OCI-LY7 (cell line): ENCODE measurements at regions not wholly inside any gene's neighbourhood (a gene's known extent, or its start where the extent isn't known, plus 50 kb on each side); places are given as distances from the start of the nearest gene placed in this dataset.
"Not testable (repeated sequence)": the region's sequence is repeated elsewhere in the genome, so short reads cannot be mapped to it uniquely, and the experiment has no call there.

Source experiments
- BruUV-seq: library from RNA; stranded (reverse); fragments of 400-500 nt; replicated peaks from 2 replicates; lab custom pipeline; 2021; lab: Mats Ljungman, UMichigan
- CTCF ChIA-PET: fragments of 300-600 bp; sonication (Branson Sonifier 250); formaldehyde crosslinking; loops from one replicate; lab custom pipeline; 2022; ENCODE audit warnings: antibody characterized with exemption; ENCODE audit not compliant: unreplicated experiment; lab: Charles Lee
- POLR2A ChIA-PET: fragments of 300-600 bp; sonication (Branson Sonifier 250); formaldehyde crosslinking; loops from one replicate; lab custom pipeline; 2022; ENCODE audit warnings: antibody characterized with exemption; lab: Charles Lee
- DNase-seq: peaks from one replicate; pipeline ENCODE4 v3.0.0-alpha.2; 2015; ENCODE audit warnings: low spot score
- H2AFZ ChIP-seq: fragments of 200-600 bp; sonication (generic), shearing (Covaris generic); 2 replicates; pipeline ENCODE4 v1.6.1; 2014; ENCODE audit warnings: mild to moderate bottlenecking, antibody characterized with exemption, low read length, moderate library complexity
- H3K27ac ChIP-seq: fragments of 200-600 bp; sonication (generic); 2 replicates; pipeline ENCODE4 v1.5.1; 2014; ENCODE audit warnings: mixed run types, low read depth, mild to moderate bottlenecking, moderate library complexity, low read length, inconsistent platforms; ENCODE audit not compliant: poor library complexity, severe bottlenecking
- H3K36me3 ChIP-seq: fragments of 200-600 bp; sonication (generic); 2 replicates; pipeline ENCODE4 v1.6.1; 2014; ENCODE audit warnings: mild to moderate bottlenecking, antibody characterized with exemption, low read length, moderate library complexity, mixed read lengths; ENCODE audit not compliant: insufficient read depth
- H3K4me1 ChIP-seq: fragments of 200-600 bp; sonication (generic); 2 replicates; pipeline ENCODE4 v1.5.1; 2014; ENCODE audit warnings: mild to moderate bottlenecking, low read length; ENCODE audit not compliant: insufficient read depth, poor library complexity, severe bottlenecking
- H3K4me2 ChIP-seq: fragments of 200-600 bp; sonication (generic); 2 replicates; pipeline ENCODE4 v1.6.1; 2014; ENCODE audit warnings: mild to moderate bottlenecking, low read length
- H3K4me3 ChIP-seq: fragments of 200-600 bp; sonication (generic); 2 replicates; pipeline ENCODE4 v1.5.1; 2014; ENCODE audit warnings: mild to moderate bottlenecking, low read depth, low read length; ENCODE audit not compliant: poor library complexity, severe bottlenecking
- H3K79me2 ChIP-seq: fragments of 200-600 bp; sonication (generic); 2 replicates; pipeline ENCODE4 v1.6.1; 2016; ENCODE audit warnings: low read depth, mild to moderate bottlenecking, low read length, moderate library complexity, mixed read lengths; ENCODE audit not compliant: insufficient read depth
- H3K9me2 ChIP-seq: fragments of 200-600 bp; sonication (generic); 2 replicates; pipeline ENCODE4 v1.6.1; 2016; ENCODE audit warnings: mild to moderate bottlenecking, low read length, mixed read lengths; ENCODE audit not compliant: insufficient read depth
- H3K9me3 ChIP-seq: fragments of 200-600 bp; sonication (generic); 2 replicates; pipeline ENCODE4 v1.6.1; 2014; ENCODE audit warnings: mild to moderate bottlenecking, mixed run types, low read length, mixed read lengths
- H4K20me1 ChIP-seq: fragments of 200-600 bp; sonication (generic); 2 replicates; pipeline ENCODE4 v1.6.1; 2014; ENCODE audit warnings: mild to moderate bottlenecking, antibody characterized with exemption, low read length, moderate library complexity, mixed read lengths; ENCODE audit not compliant: insufficient read depth
- EZH2phosphoT487 ChIP-seq: fragments of 200-600 bp; sonication (generic); IDR thresholded peaks from 2 replicates; pipeline ENCODE4 v1.6.1; 2018; ENCODE audit warnings: low read depth, borderline replicate concordance, mild to moderate bottlenecking, mixed run types, antibody characterized with exemption, low read length, moderate library complexity, mixed read lengths
- intact Hi-C: fragments of 100-400 bp; cut with micrococcal nuclease; formaldehyde crosslinking; loops from one replicate; pipeline ENCODE4 v1.10.0; 2022; ENCODE audit not compliant: unreplicated experiment
- TF ChIP-seq, protein P1 (sequence below): fragments of 200-600 bp; sonication (generic); conservative IDR thresholded peaks from 2 replicates; pipeline ENCODE4 v1.5.1; 2014; ENCODE audit warnings: mild to moderate bottlenecking, antibody characterized with exemption, low read length, moderate library complexity, mixed read lengths

DNA sequence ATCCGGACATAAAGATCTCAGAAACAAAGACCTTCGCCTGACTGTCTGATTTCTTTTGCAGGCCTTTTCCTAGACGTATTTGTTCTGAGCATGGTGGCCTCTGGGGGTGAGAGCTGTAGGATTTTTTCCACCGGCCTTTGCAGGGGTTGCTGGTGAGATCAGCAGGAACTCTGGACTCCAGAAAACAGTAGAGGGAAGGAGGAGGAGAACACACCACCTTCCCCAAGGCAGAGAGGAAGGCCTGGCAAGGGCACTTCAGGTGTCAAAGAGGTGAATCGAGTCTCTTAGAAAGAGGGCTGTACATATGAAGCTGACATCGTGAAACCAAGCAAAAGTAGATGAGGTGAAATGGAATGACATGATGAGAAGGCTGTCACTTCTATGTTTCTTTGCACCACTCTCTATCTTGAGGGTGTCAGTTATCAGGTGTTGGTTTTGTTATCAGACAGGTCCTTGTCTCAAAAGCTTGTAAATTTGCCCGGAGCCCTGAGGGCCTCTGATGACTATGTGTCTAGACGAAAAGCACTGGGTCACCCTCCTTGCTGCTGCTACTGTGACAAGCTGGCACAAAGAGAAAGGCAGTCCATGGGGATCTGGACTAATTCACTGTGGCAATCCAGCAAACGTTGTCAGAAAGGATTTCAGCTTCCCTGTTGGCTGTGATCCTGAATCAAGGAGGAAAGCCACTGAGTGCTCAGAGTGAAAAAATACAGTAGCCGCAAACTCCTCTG lies 91.3 kb upstream of the MAP3K7 start:
- no peak overlapping the region for H3K4me2 ChIP-seq
- ChIA-PET CTCF (no interaction called here), POLR2A (no interaction called here)
- no peak overlapping the region for H3K27ac ChIP-seq
- H3K4me3 ChIP-seq = no peak overlapping the region
- no peaks in the 10 kb centered on the region for H3K4me1 ChIP-seq
- no peaks in the 10 kb centered on the region for H4K20me1 ChIP-seq
- H3K79me2 ChIP-seq = no peaks in the 10 kb centered on the region
- H2AFZ ChIP-seq = no peak overlapping the region
- no peaks in the 10 kb centered on the region for H3K9me3 ChIP-seq
- H3K9me2 ChIP-seq = no peaks in the 10 kb centered on the region
- DNase-seq = no peak
- intact Hi-C loops = no loop called here
- no peaks in the 10 kb centered on the region for H3K36me3 ChIP-seq
- TF ChIP-seq, protein P1, sequence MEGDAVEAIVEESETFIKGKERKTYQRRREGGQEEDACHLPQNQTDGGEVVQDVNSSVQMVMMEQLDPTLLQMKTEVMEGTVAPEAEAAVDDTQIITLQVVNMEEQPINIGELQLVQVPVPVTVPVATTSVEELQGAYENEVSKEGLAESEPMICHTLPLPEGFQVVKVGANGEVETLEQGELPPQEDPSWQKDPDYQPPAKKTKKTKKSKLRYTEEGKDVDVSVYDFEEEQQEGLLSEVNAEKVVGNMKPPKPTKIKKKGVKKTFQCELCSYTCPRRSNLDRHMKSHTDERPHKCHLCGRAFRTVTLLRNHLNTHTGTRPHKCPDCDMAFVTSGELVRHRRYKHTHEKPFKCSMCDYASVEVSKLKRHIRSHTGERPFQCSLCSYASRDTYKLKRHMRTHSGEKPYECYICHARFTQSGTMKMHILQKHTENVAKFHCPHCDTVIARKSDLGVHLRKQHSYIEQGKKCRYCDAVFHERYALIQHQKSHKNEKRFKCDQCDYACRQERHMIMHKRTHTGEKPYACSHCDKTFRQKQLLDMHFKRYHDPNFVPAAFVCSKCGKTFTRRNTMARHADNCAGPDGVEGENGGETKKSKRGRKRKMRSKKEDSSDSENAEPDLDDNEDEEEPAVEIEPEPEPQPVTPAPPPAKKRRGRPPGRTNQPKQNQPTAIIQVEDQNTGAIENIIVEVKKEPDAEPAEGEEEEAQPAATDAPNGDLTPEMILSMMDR = no peak
- TF ChIP-seq EZH2phosphoT487 = no peak
- no TSS peak for BruUV-seq

DNA sequence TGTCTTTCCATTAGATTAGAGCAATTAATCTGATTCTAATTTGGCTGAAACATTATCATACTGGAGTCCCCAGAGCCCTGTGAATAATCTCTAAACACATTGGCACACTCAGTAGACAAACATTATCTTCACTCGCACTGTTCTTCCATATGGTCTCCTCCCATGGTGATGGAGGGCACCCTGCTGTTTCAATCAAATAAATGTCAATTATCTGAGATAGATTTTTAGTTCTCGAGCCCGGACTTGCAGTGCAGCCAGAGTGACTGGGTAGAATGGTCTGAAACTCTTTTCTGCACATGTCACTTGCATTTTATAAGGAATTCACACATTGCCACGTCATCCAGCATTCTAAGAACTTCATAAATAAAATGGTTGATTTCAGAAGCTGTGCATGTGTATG lies 90.6 kb upstream of the MAP3K7 start:
- H3K36me3 ChIP-seq = no peaks in the 10 kb centered on the region
- H2AFZ ChIP-seq = no peak overlapping the region
- H3K79me2 ChIP-seq = no peaks in the 10 kb centered on the region
- no peak overlapping the region for H3K4me2 ChIP-seq
- no peak overlapping the region for H3K4me3 ChIP-seq
- BruUV-seq = no TSS peak
- H3K27ac ChIP-seq = no peak overlapping the region
- H3K9me3 ChIP-seq = no peaks in the 10 kb centered on the region
- TF ChIP-seq EZH2phosphoT487 = no peak
- TF ChIP-seq, protein P1 = no peak
- no peaks in the 10 kb centered on the region for H4K20me1 ChIP-seq
- no peak for DNase-seq
- intact Hi-C loops = no loop called here
- ChIA-PET CTCF (no interaction called here), POLR2A (no interaction called here)
- H3K9me2 ChIP-seq = no peaks in the 10 kb centered on the region
- H3K4me1 ChIP-seq = no peaks in the 10 kb centered on the region

DNA sequence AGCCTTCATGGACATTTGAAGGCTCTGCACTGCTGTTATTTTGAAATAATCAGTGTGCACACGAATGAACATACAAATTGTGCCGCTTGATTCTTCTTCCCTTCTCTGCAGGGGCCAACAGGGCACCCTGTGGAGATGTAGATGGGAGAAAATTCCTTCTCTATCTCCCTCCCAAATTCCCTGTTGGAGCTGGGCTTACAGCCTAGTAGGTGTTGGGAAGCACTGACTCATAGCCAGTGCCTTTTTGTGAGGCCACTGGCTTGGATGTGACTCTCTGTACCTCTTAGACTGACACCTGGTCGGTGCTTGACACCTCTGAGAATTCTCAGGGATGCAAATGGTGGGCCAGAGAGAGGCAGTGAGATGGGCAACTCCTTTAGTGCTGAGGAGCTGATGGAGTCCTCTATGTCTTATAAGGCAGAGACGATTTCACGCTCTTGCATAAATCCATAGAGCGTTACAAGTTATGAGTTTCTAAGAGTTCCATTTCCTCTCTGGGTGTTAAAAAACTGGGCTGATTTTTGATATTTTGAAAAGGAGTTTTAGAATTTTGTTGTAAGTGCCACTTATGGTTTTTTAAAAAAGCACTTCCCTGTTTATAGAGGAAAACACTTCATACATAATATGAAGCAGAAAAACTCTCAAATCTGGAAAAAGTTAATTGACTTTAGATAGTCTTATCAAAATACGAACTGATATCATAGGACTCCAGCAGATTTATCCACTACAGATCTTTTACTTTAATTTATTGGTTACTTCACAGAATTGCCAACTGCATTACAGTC lies 89.8 kb upstream of the MAP3K7 start:
- H3K9me2 ChIP-seq = no peaks in the 10 kb centered on the region
- H4K20me1 ChIP-seq = no peaks in the 10 kb centered on the region
- POLR2A ChIA-PET = no interaction called here
- no peak overlapping the region for H3K27ac ChIP-seq
- H2AFZ ChIP-seq = no peak overlapping the region
- no TSS peak for BruUV-seq
- H3K79me2 ChIP-seq = no peaks in the 10 kb centered on the region
- no peak overlapping the region for H3K4me3 ChIP-seq
- intact Hi-C loops = no loop called here
- CTCF ChIA-PET = no interaction called here
- H3K4me2 ChIP-seq = no peak overlapping the region
- no peaks in the 10 kb centered on the region for H3K36me3 ChIP-seq
- no peak for DNase-seq
- H3K4me1 ChIP-seq = no peaks in the 10 kb centered on the region
- TF ChIP-seq, protein P1 = no peak
- no peak for TF ChIP-seq EZH2phosphoT487
- no peaks in the 10 kb centered on the region for H3K9me3 ChIP-seq

DNA sequence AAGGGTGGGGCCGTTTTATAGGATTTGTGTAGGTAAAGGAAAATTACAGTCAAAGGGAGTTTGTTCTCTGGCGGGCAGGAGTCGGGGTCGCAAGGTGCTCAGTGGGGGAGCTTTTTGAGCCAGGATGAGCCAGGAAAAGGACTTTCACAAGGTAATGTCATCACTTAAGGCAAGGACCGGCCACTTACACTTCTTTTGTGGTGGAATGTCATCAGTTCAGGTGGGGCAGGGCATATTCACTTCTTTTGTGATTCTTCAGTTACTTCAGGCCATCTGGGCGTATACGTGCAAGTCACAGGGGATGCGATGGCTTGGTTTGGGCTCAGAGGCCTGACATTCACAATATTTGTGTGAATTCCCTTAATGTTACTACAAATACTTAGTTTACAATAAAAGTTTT lies 88.2 kb upstream of the MAP3K7 start:
- CTCF ChIA-PET = interaction anchor here (0.6 kb wide), 1 partner anchor 166 kb away, joined by 3 read pairs; no protein-coding TSS in a partner anchor
- not testable (repeated sequence) for BruUV-seq
- POLR2A ChIA-PET = interaction anchor here (0.6 kb wide), 2 partner anchors 27 to 66 kb away, joined by 3 to 5 read pairs; no protein-coding TSS in a partner anchor

More for the DNA sequence above, 88.2 kb upstream of the MAP3K7 start:
- H3K4me2 ChIP-seq, DNase-seq, H3K9me3 ChIP-seq, H3K79me2 ChIP-seq, H3K27ac ChIP-seq, H3K4me3 ChIP-seq, H3K4me1 ChIP-seq, H4K20me1 ChIP-seq, H3K9me2 ChIP-seq, H3K36me3 ChIP-seq, intact Hi-C loops, H2AFZ ChIP-seq: not testable (repeated sequence)
